DMS53 (cell line): ENCODE measurements at regions not wholly inside any gene's neighbourhood (a gene's known extent, or its start where the extent isn't known, plus 50 kb on each side); places are given as distances from the start of the nearest gene placed in this dataset.

Experiments
- DNase-seq: peaks from one replicate; lab custom pipeline; 2025; lab: John Stamatoyannopoulos, UW

DNA sequence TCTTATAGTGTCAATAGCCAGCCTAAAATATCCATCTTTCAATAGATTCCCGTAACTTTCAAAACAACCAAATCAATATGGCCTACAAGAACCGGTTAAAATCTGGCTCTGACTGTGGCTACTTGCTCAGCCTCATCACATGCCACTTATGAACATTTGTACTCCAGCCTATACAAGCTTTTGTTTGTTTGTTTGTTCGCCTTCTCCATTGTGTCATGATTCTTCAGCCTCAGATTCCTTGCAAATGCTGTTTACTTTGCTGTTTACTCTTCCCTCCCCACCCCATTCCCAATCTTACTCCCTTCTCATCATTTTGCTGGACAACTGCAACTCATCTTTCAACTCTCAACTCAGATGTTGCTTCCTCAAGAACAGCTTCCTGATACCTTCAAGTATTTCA, 161.2 kb downstream of the CAPZA3 start:
- no peak for DNase-seq

DNA sequence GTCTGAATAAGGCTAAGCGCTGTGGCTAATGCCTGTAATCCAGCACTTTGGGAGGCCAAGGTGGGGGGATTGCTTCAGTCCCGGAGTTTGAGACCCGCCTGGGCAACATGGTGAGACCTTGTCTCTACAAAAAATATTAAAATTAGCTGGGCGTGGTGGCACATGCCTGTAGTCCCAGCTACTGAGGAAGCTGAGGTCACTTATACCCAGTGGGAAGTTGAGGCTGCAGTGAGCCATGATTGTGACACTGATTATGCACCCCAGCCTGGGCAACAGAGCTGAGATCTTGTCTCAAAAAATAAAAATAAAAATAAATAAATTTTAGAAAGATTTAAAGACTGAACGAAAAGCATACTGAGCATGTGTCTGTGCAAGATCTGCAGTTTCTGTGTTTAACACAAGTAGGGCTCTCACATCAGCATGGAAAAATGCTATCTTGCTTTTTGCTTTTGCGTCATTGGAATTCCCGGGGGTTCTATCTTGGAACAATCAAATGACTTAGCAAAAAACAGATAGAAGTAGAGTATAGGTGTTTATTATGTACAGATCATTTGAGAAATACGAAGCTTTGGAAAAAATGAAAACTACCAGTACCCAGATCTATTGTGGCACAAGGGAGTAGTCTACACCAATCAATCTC, 161.9 kb downstream of the CAPZA3 start:
- no peak for DNase-seq

DNA sequence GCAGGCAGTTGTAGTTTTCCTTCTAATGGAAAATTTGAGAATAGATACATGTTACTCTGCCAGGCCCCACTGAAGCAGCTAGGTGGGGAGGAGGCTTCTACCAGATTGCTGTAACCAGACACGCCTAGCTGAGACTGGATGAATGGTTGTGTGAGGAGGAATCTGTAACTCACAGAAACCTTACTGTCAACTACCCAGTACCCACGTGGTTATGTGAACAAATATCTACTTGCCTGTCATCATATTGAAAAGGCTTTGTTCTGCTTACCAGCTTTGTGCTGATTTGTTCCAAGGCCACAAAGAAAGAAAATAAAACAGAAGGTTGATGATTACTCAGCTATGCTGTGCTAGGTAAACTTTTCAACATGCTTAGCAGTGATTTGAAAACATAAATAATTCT, 167.2 kb downstream of the CAPZA3 start:
- DNase-seq, result peak; percentile 27

DNA sequence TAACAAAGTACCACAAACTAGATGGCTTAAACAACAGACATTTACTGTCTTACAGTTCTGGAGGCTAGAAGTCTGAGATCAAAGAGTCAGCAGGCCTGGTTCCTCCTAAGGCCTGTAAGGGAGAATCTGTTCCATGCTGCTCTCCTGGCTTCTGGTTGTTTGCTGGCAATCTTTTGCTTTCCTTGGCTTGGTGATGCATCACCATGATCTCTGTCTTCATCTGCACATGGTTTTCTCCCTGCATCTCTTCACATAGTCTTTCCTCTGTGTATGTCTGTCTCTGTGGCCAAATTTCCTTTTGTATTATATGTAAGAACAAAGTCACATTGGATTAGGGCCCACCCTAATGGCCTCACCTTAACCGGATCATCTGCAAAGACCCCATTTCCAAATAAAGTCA, 168.5 kb downstream of the CAPZA3 start:
- no peak for DNase-seq

DNA sequence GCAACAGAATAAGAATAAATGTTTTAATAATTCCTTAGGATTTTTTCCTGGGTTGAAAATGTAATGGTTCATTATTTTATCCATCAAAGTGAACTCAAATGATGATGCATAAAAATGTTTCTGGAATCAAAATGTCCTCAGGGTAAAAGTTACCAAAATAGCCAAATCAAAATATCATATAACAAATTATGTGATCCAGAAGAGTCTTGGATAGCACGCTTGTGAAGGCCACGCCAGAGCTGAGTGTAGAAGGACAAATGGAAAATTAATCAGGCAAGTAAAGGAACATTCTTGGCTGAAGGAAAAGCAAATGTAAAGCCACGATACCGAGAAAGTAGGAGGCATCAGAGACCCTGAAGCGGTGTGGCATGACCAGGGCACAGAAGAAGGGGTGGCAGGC, 169.2 kb downstream of the CAPZA3 start:
- DNase-seq, result no peak

DNA sequence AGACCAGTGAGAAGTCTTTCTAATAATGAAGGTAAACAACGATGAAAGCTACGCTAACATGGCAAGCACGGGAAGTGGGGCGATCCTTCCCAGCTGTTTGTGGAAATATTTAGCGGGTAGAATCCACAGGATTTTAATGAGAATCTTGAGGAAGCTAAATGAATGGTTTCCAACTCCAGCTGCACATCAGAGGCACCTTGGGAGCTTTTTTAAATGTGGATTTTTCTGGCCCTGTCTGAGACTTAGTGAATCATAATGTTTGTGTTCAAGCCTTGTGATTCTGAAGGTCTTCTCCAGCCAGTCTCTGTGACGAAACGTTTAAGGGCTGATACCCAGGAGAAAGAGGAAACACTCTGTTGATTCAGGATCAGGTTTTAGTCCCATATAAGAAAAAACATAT, 169.8 kb downstream of the CAPZA3 start:
- DNase-seq, result no peak

DNA sequence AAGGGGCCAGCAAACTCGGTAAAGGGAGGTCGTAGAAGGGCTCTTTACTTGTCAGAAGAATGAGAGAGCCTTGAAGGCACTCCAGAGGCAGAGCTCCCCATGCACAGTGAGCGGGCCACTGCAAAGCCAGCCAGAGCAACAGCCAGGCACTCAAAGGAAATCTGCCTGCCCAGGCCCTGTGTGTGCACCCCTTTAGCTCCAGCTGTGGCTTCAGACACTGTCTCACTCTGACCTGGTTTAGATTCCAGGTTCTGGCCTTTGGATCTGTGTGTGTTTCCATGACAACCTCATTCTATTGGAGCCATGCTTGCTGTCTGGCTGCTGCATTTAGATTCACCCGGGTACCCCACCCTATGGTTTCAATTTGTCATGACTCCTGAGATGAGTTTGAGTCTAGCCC, 170.3 kb downstream of the CAPZA3 start:
- no peak for DNase-seq

DNA sequence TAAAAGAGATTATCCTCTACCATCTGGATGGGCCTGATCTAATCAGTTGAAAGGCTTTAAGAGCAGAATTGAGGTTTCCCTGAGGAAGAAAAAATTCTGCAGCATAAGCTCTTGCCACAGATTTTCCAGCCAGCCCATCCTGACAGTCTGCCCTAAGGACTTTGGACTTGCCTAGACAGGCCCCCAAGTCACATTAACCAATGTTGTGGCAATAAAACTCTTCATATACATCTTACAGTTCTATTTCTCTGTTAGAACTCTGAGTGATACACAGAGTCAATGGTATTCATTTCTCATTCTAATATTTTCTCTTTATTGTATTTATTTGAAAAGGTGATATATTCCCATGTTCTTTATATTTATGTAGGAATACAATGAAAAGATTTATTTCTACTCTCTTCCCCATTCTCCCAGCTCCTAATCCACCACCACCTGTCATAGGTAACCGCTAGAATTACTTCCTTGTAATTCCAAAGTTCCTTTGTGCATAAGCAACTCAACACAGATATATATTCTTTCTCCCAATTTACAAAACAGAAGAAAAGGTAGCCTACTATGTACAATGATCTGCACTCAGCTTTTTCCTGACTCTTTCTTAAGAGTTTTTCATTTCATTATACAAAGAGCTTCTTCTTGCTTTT, 182.1 kb downstream of the CAPZA3 start:
- DNase-seq, result peak; percentile 31

DNA sequence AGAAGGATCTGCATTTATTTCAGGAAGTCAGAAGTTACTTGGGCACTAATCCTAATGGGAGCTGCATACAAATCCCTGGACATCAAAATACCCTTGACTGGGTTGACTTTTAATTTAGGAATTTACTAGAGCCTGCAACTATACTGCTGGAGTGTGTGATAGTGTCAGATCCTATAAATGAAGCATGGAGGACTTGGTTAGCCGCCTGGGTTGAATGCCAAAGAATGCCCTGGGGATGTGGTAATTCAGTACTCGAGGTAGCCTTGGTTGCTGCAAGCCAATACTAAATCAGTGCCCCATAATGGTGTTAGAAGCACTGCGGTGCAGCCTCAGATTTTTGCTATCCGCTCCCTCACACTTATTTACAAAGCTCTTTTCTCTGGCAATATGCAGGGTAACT, 184.9 kb downstream of the CAPZA3 start:
- DNase-seq, result no peak

DNA sequence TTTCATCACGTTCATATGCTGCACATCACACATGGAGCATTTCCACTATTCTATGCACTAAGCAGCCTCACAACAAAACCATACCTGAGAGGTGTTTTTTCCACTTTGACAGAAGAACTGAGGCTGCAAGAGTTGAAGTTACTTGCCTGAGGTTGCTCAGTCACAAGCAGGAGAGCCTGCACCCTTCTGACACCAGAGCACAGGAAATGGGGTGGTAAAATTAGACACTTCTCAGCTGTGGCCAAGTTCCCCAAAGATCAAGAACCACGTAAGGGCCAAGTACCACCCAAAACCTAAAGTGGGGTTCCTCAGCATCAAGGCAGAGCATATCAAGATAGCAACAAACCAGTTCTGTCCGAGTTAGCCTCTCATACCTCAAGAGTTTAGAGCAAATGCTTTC, 185.8 kb downstream of the CAPZA3 start:
- no peak for DNase-seq

DNA sequence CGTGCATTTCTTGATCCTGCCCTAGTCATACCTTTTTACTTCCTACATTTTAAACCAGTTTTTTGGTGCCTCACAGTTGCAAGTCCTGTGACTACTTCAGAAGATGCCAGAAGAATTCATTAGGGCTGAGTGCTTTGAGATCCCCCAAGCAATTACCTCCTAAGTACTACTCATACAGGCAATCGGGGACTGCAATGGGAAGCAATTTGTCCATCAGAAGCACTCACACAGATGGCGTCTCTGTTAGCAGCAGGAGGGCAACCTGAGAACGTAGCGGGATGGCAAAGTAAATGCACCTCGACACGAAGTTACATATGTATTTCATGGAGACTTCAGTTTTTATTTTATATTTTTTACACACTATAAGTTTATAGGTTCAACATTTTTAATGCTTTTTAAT, 188.3 kb downstream of the CAPZA3 start:
- no peak for DNase-seq

DNA sequence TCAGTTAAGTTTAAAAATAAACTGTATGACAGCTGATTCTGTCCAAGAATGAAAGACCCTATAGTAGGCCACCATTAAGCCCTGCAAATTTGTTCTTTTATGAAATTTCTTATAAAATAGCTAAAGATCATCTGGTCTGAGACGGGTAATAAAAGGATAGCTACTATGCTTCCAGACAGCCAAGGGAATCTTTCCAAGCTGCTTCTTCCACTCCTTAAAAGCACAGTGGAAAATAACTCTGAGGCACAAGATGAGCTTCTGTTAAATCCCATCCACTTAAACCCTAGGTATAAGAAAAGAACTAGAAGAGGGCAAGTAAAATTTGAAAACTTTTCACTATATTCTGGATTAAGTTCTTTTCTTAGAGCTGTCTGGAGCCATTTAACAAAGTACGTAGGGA, 194.3 kb downstream of the CAPZA3 start:
- no peak for DNase-seq

DNA sequence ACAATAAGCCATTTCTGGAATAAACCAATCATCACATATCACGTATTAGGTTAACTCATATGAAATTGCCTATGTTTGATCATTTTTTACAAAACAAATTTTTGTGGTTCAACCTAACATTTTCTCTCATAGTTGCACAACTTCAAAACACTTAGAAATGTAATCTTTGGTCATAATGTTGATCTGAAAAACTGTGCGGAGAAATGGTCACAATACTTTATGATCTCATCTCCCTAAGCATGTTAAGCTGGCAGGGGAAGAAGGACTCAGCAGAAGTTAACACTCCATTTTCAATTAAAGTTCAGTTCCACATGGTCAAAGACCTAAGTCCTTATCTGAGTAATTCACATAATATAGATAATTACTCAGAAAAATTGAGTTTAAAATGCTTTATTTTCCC, 194.8 kb downstream of the CAPZA3 start:
- DNase-seq, result no peak

DNA sequence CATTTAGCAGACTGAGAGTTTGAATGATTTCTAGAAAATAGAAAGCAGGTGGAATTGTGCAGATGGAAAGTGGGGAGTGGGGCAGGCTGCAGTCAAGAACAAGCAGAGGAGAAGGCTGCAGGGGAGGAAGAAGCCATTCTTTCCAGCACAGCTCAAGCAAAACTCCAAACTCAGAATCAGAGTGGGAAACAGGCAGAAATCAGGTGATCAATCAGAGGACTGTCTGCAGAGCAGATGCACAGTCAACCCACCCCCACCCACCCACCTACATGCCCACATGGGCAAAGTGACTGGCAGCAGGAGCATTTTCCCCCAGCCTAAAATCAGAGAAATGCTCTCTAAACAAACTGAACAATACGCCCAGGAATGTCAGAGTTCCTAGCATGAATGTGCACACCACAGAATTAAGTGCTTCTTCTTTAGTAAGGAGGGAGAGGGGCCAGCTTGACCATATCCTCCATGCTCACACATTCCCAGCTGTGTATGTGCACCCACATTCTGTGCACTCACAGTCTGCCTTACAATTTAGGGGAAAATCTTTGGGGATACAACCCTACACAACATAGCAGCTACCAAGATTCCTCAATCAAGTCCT, 194.1 kb upstream of the PLEKHA5 start:
- DNase-seq, result no peak

DNA sequence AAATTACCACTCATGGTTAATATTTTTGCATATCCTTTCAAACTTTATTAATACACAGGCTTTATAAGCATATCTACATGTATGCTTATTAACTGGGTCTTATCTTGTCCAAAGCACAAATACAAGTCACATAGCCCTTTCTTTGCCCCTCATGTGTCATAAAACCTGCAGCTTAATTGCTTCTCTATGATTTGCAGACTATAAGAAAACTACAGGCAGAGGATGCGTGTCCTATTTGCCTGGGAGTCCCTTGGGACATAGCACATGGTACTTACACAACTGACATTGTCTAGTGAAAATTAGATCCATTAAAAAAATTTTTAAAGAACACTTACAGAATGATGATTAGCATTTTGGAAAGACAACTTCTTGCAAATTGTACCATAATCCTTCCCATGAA, 190.5 kb upstream of the PLEKHA5 start:
- DNase-seq, result no peak

DNA sequence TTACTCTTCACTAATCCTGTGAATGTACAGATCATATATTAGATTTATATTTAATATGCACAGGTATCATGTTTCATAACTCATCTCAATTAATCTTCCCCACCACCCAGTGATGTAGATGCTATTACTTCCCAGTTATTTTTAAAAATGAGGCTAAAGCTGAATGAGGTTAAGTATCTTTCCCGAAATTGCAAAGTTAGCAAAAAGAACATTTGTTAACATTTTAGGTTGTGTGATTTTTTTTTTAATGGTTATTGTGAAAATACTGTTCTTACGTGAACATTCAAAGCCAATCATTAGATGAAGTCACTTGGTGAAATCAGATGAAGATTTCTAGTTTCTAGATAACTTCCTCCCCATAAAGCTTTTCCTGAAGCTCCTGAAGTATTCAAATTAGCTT, 186.9 kb upstream of the PLEKHA5 start:
- no peak for DNase-seq

DNA sequence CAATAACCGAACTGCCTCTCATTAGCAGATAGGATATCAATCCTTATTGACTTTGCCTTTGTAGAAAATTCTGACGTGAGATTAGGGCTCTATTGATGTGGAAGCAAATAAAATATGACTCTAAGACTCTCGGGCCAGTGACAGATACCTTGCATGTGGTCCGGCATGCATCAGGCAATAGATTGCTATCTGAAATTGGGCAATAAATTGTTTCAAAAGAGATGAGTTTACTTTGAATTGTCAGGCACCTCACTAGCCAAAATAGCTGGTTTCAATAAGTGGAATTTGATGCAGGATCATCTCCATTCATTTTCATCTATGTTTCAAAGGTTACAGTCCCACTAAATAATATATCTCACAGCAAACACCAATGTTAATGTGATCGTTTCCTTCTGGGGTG, 186.3 kb upstream of the PLEKHA5 start:
- DNase-seq, result no peak

DNA sequence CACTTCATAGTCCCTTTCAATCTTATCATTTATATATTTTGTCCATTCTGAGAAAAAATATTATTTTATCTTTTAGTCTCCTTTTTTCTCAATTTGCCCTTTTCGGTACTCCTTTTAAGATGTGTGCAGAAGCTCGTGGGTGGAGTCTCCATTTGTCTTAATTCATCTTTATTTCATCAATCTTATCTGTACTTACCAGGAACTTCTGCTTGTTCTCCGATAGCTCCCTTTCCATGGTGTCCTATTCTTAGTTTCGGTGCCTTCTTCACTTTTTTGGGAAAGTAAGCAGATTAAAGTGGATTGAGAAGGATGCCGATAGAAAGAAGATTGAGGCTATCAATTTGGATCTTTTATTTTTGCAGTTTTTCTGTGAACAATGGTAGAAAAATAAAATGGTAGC, 183.4 kb upstream of the PLEKHA5 start:
- no peak for DNase-seq

DNA sequence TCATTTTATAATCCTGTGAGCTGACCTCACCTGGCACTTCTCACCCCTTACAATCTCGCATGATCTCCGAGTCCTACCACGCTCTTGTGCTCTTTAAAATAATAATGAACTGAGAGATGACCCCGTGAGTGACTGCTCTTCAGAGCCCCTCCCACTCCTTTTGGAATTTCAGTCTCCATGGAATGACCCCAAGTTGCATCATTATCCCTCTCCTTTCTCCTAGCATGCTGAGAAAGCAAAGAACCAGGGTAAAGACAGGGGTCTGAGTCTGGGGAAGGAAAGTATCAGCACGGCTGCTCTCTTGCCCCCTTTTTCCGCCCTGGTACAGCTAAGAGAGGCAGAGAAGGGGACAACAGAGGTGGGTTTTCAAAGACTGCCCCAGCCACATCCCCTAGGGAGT, 178.3 kb upstream of the PLEKHA5 start:
- DNase-seq, result no peak

DNA sequence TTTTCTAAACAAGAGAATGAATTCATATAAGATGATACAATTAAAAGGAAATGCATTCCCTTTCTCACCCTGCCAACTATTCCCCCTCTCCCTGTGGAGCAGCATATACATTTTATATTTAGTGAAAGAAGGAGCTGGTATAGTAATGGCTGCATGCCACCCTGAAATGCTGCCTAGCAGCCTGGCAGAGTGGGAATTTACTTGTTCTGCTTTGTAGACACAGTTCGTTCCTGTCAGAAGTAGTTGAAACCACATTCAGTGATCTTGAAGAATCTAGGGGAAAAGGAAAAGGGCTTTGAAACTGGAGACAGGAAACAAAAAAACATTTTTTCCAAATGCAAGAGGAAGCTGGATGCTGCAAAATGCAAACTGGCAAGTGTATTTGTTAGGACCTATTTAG, 176.0 kb upstream of the PLEKHA5 start:
- DNase-seq, result no peak

DNA sequence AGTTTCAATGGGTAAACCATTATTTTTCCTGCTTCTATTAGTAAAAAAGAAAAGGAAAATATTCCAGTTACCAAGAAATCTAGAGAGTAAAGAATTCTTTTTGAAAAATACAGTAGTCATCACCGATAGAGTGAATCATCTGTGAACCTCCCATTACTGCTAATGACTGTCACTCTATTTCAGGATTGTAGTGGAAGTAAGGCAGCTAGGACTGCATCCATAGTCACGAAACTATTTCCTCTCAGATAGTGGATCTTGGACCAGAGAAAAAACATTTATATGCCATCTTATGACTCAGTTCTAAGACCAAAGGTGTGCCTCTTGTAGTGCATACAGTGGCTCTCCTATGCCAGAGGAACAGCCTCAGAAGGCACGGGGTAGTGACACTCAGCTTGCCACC, 173.9 kb upstream of the PLEKHA5 start:
- DNase-seq, result no peak

DNA sequence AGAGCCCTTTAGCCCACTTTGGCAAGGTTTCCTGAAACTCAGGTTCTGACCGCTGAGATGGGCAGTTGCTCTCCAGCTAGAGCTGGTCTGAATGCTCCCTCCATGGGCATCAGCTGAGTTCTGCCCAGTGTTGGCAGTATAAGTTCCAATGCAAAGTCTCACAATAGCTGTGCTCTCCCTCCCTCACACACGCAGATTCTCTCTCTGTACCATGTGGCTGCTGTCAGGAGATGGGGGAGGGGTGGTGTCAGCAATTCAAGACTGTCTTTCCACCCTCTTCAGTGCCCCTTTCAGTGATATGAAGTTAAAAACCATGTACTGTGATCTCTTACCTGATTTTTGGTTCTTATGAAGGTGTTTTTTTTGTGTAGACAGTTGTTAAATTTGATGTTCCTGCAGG, 164.3 kb upstream of the PLEKHA5 start:
- DNase-seq, result no peak

DNA sequence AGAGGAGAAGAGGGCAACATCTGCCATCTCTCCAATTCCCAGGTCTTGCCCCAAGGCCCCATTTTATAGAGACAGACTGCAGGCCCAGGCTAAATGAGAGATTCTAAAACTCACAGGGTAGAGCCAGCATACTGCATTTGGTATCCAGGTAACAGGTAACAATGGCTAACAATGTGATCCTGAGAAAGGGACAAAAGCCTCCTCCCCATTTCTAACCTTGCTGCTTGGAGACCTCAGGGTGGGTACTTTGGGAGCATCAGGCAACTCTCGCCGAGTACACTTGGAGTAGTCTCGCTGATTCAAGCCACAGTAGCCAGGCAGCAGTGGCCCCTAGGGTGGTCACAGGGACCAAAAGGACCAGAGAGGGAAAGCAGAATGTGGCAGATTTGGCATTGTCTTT, 162.6 kb upstream of the PLEKHA5 start:
- DNase-seq, result no peak

DNA sequence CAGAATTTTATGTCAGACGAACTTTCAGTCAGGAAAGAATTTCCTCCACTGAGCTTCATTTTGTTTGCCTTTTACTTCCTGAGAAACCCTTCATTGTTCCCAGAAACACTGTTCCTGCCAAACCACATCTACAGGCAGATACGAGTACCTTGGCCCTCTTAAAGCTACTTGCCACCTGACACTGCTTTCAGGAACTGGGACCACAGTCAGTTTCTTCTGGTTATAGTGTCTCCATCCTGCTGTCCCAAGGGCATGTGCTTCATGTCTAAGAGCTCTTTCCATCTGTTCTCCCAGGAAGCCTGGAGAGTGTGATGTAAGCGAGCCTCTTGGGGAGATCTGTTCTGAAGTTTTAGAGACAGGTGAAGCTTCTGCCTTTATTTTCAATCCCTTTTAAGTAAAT, 161.7 kb upstream of the PLEKHA5 start:
- DNase-seq, result peak; percentile 35
